Loucy (cell line): ENCODE measurements at regions not wholly inside any gene's neighbourhood (a gene's known extent, or its start where the extent isn't known, plus 50 kb on each side); places are given as distances from the start of the nearest gene placed in this dataset.

Experiments
- H2AFZ ChIP-seq: fragments of 200-600 bp; sonication (generic); 2 replicates; pipeline ENCODE4 v1.6.0; 2016; ENCODE audit warnings: antibody characterized with exemption, mild to moderate bottlenecking, low read length, moderate library complexity
- H3F3A ChIP-seq: fragments of 200-600 bp; 2 replicates; pipeline ENCODE4 v1.6.0; 2016; ENCODE audit warnings: antibody characterized with exemption, low read depth, mild to moderate bottlenecking
- H3K27me3 ChIP-seq: fragments of 200-600 bp; sonication (generic); 2 replicates; pipeline ENCODE4 v1.6.1; 2014; ENCODE audit warnings: low read length, mild to moderate bottlenecking; ENCODE audit not compliant: insufficient read depth, poor library complexity, severe bottlenecking
- H3K36me3 ChIP-seq: fragments of 200-600 bp; sonication (generic); 2 replicates; pipeline ENCODE4 v1.6.1; 2016; ENCODE audit warnings: low read length; ENCODE audit not compliant: insufficient read depth
- H3K4me1 ChIP-seq: fragments of 200-600 bp; sonication (generic); 2 replicates; pipeline ENCODE4 v1.5.1; 2014; ENCODE audit warnings: low read length, mild to moderate bottlenecking; ENCODE audit not compliant: insufficient read depth, poor library complexity, severe bottlenecking
- H3K4me2 ChIP-seq: fragments of 200-600 bp; sonication (generic); 2 replicates; pipeline ENCODE4 v1.6.0; 2014; ENCODE audit warnings: antibody characterized with exemption, low read length, low read depth, mild to moderate bottlenecking; ENCODE audit not compliant: poor library complexity, severe bottlenecking
- H3K4me3 ChIP-seq: fragments of 200-600 bp; sonication (generic); 2 replicates; pipeline ENCODE4 v1.5.1; 2014; ENCODE audit warnings: low read length, mild to moderate bottlenecking, mixed read lengths; ENCODE audit not compliant: poor library complexity, severe bottlenecking
- H3K79me2 ChIP-seq: fragments of 200-600 bp; sonication (generic); 2 replicates; pipeline ENCODE4 v1.6.1; 2014; ENCODE audit warnings: low read length; ENCODE audit not compliant: insufficient read depth
- H3K9ac ChIP-seq: fragments of 200-600 bp; sonication (generic); 2 replicates; pipeline ENCODE4 v1.6.0; 2014; ENCODE audit warnings: mild to moderate bottlenecking, low read depth, low read length, moderate library complexity; ENCODE audit not compliant: poor library complexity, severe bottlenecking
- H3K9me2 ChIP-seq: fragments of 200-600 bp; sonication (generic); replicated peaks from 2 replicates; pipeline ENCODE4 v1.6.1; 2016; ENCODE audit warnings: low read depth, low read length, mixed read lengths
- H3K9me3 ChIP-seq: fragments of 200-600 bp; sonication (generic); 2 replicates; pipeline ENCODE4 v1.6.1; 2014; ENCODE audit warnings: mild to moderate bottlenecking, antibody characterized with exemption, low read length, low read depth; ENCODE audit not compliant: insufficient read depth
- H4K20me1 ChIP-seq: fragments of 200-600 bp; sonication (generic); 2 replicates; pipeline ENCODE4 v1.6.0; 2014; ENCODE audit warnings: antibody characterized with exemption, low read length, mild to moderate bottlenecking; ENCODE audit not compliant: insufficient read depth, poor library complexity, severe bottlenecking
- CTCF ChIP-seq: fragments of 200-600 bp; sonication (generic); conservative IDR thresholded peaks from 2 replicates; pipeline ENCODE4 v1.5.1; 2014; ENCODE audit warnings: mild to moderate bottlenecking, antibody characterized with exemption, low read length
- EZH2phosphoT487 ChIP-seq: fragments of 200-600 bp; IDR thresholded peaks from 2 replicates; pipeline ENCODE4 v1.6.1; 2018; ENCODE audit warnings: antibody characterized with exemption, mild to moderate bottlenecking, moderate library complexity, borderline replicate concordance

- Histone ChIP-seq H3K4me3 (no peak overlapping the region), H3K27me3 (no peaks in the 10 kb centered on the region), H3K79me2 (no peaks in the 10 kb centered on the region), H3K9ac (no peak overlapping the region), H3K36me3 (no peaks in the 10 kb centered on the region), H2AFZ (no peak overlapping the region), H3K9me2 (no peaks in the 10 kb centered on the region), H3F3A (no peaks in the 10 kb centered on the region), H3K4me2 (no peak overlapping the region), H3K9me3 (no peaks in the 10 kb centered on the region), H3K4me1 (no peaks in the 10 kb centered on the region), H4K20me1 (no peaks in the 10 kb centered on the region)
- no peak for TF ChIP-seq EZH2phosphoT487
- no peak for TF ChIP-seq CTCF
Measured at GRCh38 chr14:82889701-82890100, 1356.0 kb upstream of the SEL1L start.

- Histone ChIP-seq H3K27me3 (no peaks in the 10 kb centered on the region), H3K4me1 (no peaks in the 10 kb centered on the region), H2AFZ (no peak overlapping the region), H3K4me2 (no peak overlapping the region), H3K9me2 (no peaks in the 10 kb centered on the region), H3F3A (no peaks in the 10 kb centered on the region), H3K4me3 (no peak overlapping the region), H3K36me3 (no peaks in the 10 kb centered on the region), H3K9me3 (no peaks in the 10 kb centered on the region), H3K9ac (no peak overlapping the region), H4K20me1 (no peaks in the 10 kb centered on the region), H3K79me2 (no peaks in the 10 kb centered on the region)
- no peak for TF ChIP-seq CTCF
- TF ChIP-seq EZH2phosphoT487, result no peak
Measured at GRCh38 chr14:82896476-82896875, 1362.8 kb upstream of the SEL1L start.

- no peak for TF ChIP-seq CTCF
- no peak for TF ChIP-seq EZH2phosphoT487
- H3K9me3 ChIP-seq, result no peaks in the 10 kb centered on the region
- H3K9ac ChIP-seq, result no peak overlapping the region
- no peak overlapping the region for H3K4me3 ChIP-seq
- H3F3A ChIP-seq, result no peaks in the 10 kb centered on the region
- H4K20me1 ChIP-seq, result no peaks in the 10 kb centered on the region
- H3K4me2 ChIP-seq, result no peak overlapping the region
- no peaks in the 10 kb centered on the region for H3K27me3 ChIP-seq
- no peaks in the 10 kb centered on the region for H3K79me2 ChIP-seq
- no peaks in the 10 kb centered on the region for H3K36me3 ChIP-seq
- no peaks in the 10 kb centered on the region for H3K9me2 ChIP-seq
- no peak overlapping the region for H2AFZ ChIP-seq
- H3K4me1 ChIP-seq, result no peaks in the 10 kb centered on the region
Measured at GRCh38 chr14:82897469-82898308, 1364.0 kb upstream of the SEL1L start.
